Adrenal gland (tissue), 9 donors: ENCODE measurements at regions not wholly inside any gene's neighbourhood (a gene's known extent, or its start where the extent isn't known, plus 50 kb on each side); places are given as distances from the start of the nearest gene placed in this dataset.

Source experiments
- DNase-seq, 7 donors: peaks; one replicate each; pipeline ENCODE4 v3.0.0-alpha.2; 2019 to 2020
- H3K27ac ChIP-seq, 5 donors: fragments of 200-600 bp; sonication (generic) in 4 of 5; 1 replicate in 3 of 5; 2 replicates in 2 of 5; pipeline versions ENCODE4 v1.5.1 to v1.8.0; 2016 to 2020; ENCODE audit warnings: mild to moderate bottlenecking in 1 of 5
- H3K27me3 ChIP-seq: fragments of 200-600 bp; 2 replicates; pipeline ENCODE4 v1.8.0; 2021
- H3K36me3 ChIP-seq, 2 donors: fragments of 200-600 bp; replicated peaks in 1 of 2; 1 replicate in 1 of 2; 2 replicates in 1 of 2; pipeline versions ENCODE4 v1.5.1 to v1.8.0; 2018 to 2022
- H3K4me1 ChIP-seq, 2 donors: fragments of 200-600 bp; replicated peaks in 1 of 2; 1 replicate in 1 of 2; 2 replicates in 1 of 2; pipeline versions ENCODE4 v1.5.1 to v1.8.0; 2018 to 2021
- H3K4me3 ChIP-seq, 4 donors: fragments of 200-600 bp; sonication (generic) in 3 of 4; one replicate each; pipeline ENCODE4 v1.5.1; 2016 to 2018
- H3K9me3 ChIP-seq, 3 donors: fragments of 200-600 bp; sonication (generic) in 1 of 3; replicated peaks in 1 of 3; 1 replicate in 2 of 3; 2 replicates in 1 of 3; pipeline versions ENCODE4 v1.5.1 to v1.8.0; 2016 to 2021
- POLR2A ChIP-seq, 2 donors: fragments of 450-650 bp; IDR thresholded peaks; one replicate each; pipeline ENCODE4 v1.6.1; 2017; ENCODE audit warnings: antibody characterized with exemption in 2 of 2, mild to moderate bottlenecking in 2 of 2, moderate library complexity in 1 of 2
- WGBS, 4 donors: extraction: QIAGEN DNeasy Blood & Tissue Kit in 2 of 4; methylation state at CpG; one replicate each; pipeline versions ENCODE4 v1.1.5 to v1.1.7; 2013 to 2017; 5-methylcytosine and 5-hydroxymethylcytosine counted together
- intact Hi-C, 2 donors: fragments of 100-400 bp; cut with DNase I; formaldehyde crosslinking; loops; one replicate each; pipeline versions ENCODE4 v1.14.1 to v1.15.0; 2022 to 2023
- TF ChIP-seq, protein P1 (sequence below), 6 experiments: fragments of 450-650 bp in 4 of 6; fragments of 200-600 bp in 2 of 6; sonication (generic) in 1 of 6; IDR thresholded peaks; 1 replicate in 5 of 6; 2 replicates in 1 of 6; pipeline versions ENCODE4 v1.5.1 to v1.8.0; 2016 to 2021; ENCODE audit warnings: antibody characterized with exemption in 6 of 6, mild to moderate bottlenecking in 2 of 6, moderate library complexity in 1 of 6
- donor health status: healthy with polysubstance abuse.
- donor health status: Bipolar disorder and iron deficiency.
- donor health status: DM: yes; HTN: yes; CAD: no.
- donor health status: DM: no; HTN: no; CAD: no.
- donor health status: DM: no; HTN: no; CAD: no.

DNA sequence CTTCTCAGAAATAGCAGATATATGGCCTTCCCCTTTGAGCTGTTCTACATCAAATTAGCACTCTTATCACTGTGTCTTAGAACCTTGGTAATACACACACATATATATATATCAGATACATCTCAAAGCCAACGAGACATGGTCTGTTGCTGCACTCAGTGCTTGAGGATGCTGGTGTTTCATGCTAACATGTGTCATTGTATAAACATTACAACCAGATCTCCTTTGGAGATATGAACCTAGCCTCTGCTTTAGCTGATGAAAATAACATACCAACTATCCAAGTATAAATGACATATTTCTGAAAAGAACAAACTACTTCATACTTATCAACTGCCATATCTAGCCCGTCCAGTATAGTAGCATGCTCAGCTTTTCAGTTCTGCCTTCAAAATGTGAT, 226.7 kb upstream of the HNRNPA3 start:
- H3K27me3 ChIP-seq: no peaks in the 10 kb centered on the region
- 63 to 78% (median 72%) methylated on average over 2 of the region's 2 CpGs for WGBS, 4 donors
- no peaks in the 10 kb centered on the region for H3K4me1 ChIP-seq
- no peak overlapping the region for H3K27ac ChIP-seq
- H3K9me3 ChIP-seq: no peaks in the 10 kb centered on the region
- intact Hi-C loops: no loop called here
- no peak overlapping the region for H3K4me3 ChIP-seq
- H3K36me3 ChIP-seq: no peaks in the 10 kb centered on the region
- TF ChIP-seq, protein P1, sequence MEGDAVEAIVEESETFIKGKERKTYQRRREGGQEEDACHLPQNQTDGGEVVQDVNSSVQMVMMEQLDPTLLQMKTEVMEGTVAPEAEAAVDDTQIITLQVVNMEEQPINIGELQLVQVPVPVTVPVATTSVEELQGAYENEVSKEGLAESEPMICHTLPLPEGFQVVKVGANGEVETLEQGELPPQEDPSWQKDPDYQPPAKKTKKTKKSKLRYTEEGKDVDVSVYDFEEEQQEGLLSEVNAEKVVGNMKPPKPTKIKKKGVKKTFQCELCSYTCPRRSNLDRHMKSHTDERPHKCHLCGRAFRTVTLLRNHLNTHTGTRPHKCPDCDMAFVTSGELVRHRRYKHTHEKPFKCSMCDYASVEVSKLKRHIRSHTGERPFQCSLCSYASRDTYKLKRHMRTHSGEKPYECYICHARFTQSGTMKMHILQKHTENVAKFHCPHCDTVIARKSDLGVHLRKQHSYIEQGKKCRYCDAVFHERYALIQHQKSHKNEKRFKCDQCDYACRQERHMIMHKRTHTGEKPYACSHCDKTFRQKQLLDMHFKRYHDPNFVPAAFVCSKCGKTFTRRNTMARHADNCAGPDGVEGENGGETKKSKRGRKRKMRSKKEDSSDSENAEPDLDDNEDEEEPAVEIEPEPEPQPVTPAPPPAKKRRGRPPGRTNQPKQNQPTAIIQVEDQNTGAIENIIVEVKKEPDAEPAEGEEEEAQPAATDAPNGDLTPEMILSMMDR (IDR thresholded peaks at IDR 0.05): no peak
- TF ChIP-seq POLR2A (IDR thresholded peaks at IDR 0.05): no peak
- DNase-seq: no peak

- H3K36me3 ChIP-seq: no peaks in the 10 kb centered on the region
- H3K9me3 ChIP-seq: no peaks in the 10 kb centered on the region
- TF ChIP-seq POLR2A (IDR thresholded peaks at IDR 0.05): no peak
- TF ChIP-seq, protein P1 (IDR thresholded peaks at IDR 0.05): no peak
- intact Hi-C loops: no loop called here
- no peak overlapping the region for H3K4me3 ChIP-seq
- 34 to 42% (median 39%) methylated on average over 5 of the region's 5 CpGs for WGBS, 4 donors
- H3K4me1 ChIP-seq: no peaks in the 10 kb centered on the region
- DNase-seq: no peak
- no peaks in the 10 kb centered on the region for H3K27me3 ChIP-seq
- H3K27ac ChIP-seq: no peak overlapping the region
These were observed 226.1 kb upstream of the HNRNPA3 start for GRCh38 chr2:176986487-176986886.

DNA sequence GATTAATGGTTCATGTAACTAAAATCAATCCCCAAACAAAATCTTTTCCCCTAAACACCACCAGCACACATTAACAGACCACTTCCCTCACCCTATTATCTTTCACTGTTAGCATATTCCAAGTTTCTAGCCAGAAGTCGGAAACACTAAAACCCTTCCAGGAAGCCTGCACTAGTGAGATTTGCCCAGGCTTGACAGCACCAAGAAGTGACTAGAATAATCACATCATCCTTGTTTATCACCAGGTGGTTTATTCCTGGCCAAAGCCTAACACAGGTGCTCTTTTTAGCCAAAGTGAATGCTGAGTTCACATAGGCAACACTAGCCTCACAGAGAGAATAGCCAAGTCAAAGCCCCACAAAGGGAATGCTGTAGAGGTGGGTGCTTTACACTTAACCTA, 221.2 kb upstream of the HNRNPA3 start:
- WGBS, 4 donors: 69 to 82% (median 80%) methylated on average over 1 of the region's 1 CpG
- TF ChIP-seq, protein P1 (IDR thresholded peaks at IDR 0.05): no peak
- TF ChIP-seq POLR2A (IDR thresholded peaks at IDR 0.05): no peak
- Histone ChIP-seq H3K4me3 (no peak overlapping the region), H3K4me1 (no peaks in the 10 kb centered on the region), H3K36me3 (no peaks in the 10 kb centered on the region), H3K27ac (no peak overlapping the region), H3K9me3 (no peaks in the 10 kb centered on the region), H3K27me3 (no peaks in the 10 kb centered on the region)
- DNase-seq: no peak
- intact Hi-C loops: no loop called here

GRCh38 chr2:176997074-176997791, 215.4 kb upstream of the HNRNPA3 start:
- Histone ChIP-seq H3K36me3 (no peaks in the 10 kb centered on the region), H3K27me3 (no peaks in the 10 kb centered on the region), H3K4me3 (no peak overlapping the region), H3K27ac (peak overlapping the region in 2 of 5 donors; percentile 19 to 46), H3K4me1 (peaks cover 0 to 6% of the 10 kb centered on the region in 2 donors), H3K9me3 (no peaks in the 10 kb centered on the region)
- no peak for TF ChIP-seq POLR2A (IDR thresholded peaks at IDR 0.05)
- TF ChIP-seq, protein P1 (IDR thresholded peaks at IDR 0.05): no peak
- peak in 6 of 7 donors; percentile 24 to 69 (median 44) for DNase-seq
- 34 to 37% (median 34%) methylated on average over 5 of the region's 5 CpGs for WGBS, 4 donors
- intact Hi-C loops: no loop called here
